ENCODE measurements at regions not wholly inside any gene's neighbourhood (a gene's known extent, or its start where the extent isn't known, plus 50 kb on each side); places are given as distances from the start of the nearest gene placed in this dataset.

- Histone ChIP-seq H3K4me3 (no peak overlapping the region), H3K27me3 (no peaks in the 10 kb centered on the region), H3K9me3 (peaks cover 0 to 16% (median 4%) of the 10 kb centered on the region in 4 donors), H3K27ac (no peak overlapping the region), H3K4me1 (no peaks in the 10 kb centered on the region), H3K36me3 (no peaks in the 10 kb centered on the region)
- intact Hi-C loops (cut with DNase I; ENCODE audit: low total_unique reads): no loop called here
- TF ChIP-seq EP300 (IDR thresholded peaks at IDR 0.05): no peak
- no peak for TF ChIP-seq POLR2A (IDR thresholded peaks at IDR 0.05)
- no peak for TF ChIP-seq CTCF (IDR thresholded peaks at IDR 0.05)
- no peak for TF ChIP-seq POLR2AphosphoS5 (IDR thresholded peaks at IDR 0.05)
- no peak for DNase-seq
These were observed 253.8 kb upstream of the COL8A1 start for GRCh38 chr3:99384596-99384995.

- Histone ChIP-seq H3K27ac (no peak overlapping the region), H3K4me3 (no peak overlapping the region), H3K36me3 (no peaks in the 10 kb centered on the region), H3K27me3 (no peaks in the 10 kb centered on the region), H3K4me1 (no peaks in the 10 kb centered on the region), H3K9me3 (peaks cover 0 to 24% (median 9%) of the 10 kb centered on the region in 4 donors)
- intact Hi-C loops (cut with DNase I; ENCODE audit: low total_unique reads): no loop called here
- no peak for DNase-seq
- TF ChIP-seq EP300 (IDR thresholded peaks at IDR 0.05): no peak
- no peak for TF ChIP-seq POLR2A (IDR thresholded peaks at IDR 0.05)
- no peak for TF ChIP-seq CTCF (IDR thresholded peaks at IDR 0.05)
- WGBS, 5 donors: 72 to 100% (median 81%) methylated on average over 2 to 3 of the region's 3 CpGs
These were observed 261.5 kb upstream of the COL8A1 start for GRCh38 chr3:99376926-99377325.

- WGBS, 5 donors: 79 to 91% (median 83%) methylated on average over 2 of the region's 2 CpGs
These were observed 264.6 kb upstream of the COL8A1 start for GRCh38 chr3:99373846-99374210.

GRCh38 chr3:99373088-99373845 lies 265.1 kb upstream of the COL8A1 start:
- no peak for TF ChIP-seq POLR2AphosphoS5 (IDR thresholded peaks at IDR 0.05)
- Histone ChIP-seq H3K4me3 (no peak overlapping the region), H3K36me3 (no peaks in the 10 kb centered on the region), H3K27me3 (no peaks in the 10 kb centered on the region), H3K27ac (no peak overlapping the region), H3K4me1 (no peaks in the 10 kb centered on the region), H3K9me3 (peaks cover 0 to 10% (median 4%) of the 10 kb centered on the region in 4 donors)
- intact Hi-C loops (cut with DNase I; ENCODE audit: low total_unique reads): no loop called here
- no peak for DNase-seq
- WGBS, 5 donors: 48 to 65% (median 55%) methylated on average over 4 of the region's 4 CpGs

More at GRCh38 chr3:99373846-99374210, 264.6 kb upstream of the COL8A1 start:
- intact Hi-C loops (cut with DNase I; ENCODE audit: low total_unique reads): no loop called here
- Histone ChIP-seq H3K27me3 (no peaks in the 10 kb centered on the region), H3K36me3 (no peaks in the 10 kb centered on the region), H3K9me3 (peaks cover 0 to 10% (median 4%) of the 10 kb centered on the region in 4 donors), H3K4me3 (no peak overlapping the region), H3K27ac (no peak overlapping the region), H3K4me1 (no peaks in the 10 kb centered on the region)
- TF ChIP-seq CTCF (IDR thresholded peaks at IDR 0.05): no peak
- TF ChIP-seq POLR2AphosphoS5 (IDR thresholded peaks at IDR 0.05): no peak
- no peak for TF ChIP-seq EP300 (IDR thresholded peaks at IDR 0.05)
- no peak for TF ChIP-seq POLR2A (IDR thresholded peaks at IDR 0.05)
- DNase-seq: no peak

- Histone ChIP-seq H3K27me3 (no peaks in the 10 kb centered on the region), H3K4me3 (no peak overlapping the region), H3K36me3 (no peaks in the 10 kb centered on the region), H3K4me1 (no peaks in the 10 kb centered on the region), H3K9me3 (no peaks in the 10 kb centered on the region), H3K27ac (no peak overlapping the region)
- WGBS, 5 donors: 61 to 83% (median 75%) methylated on average over 5 of the region's 5 CpGs
- DNase-seq: no peak
- intact Hi-C loops (cut with DNase I; ENCODE audit: low total_unique reads): no loop called here
- TF ChIP-seq EP300 (IDR thresholded peaks at IDR 0.05) (no peak), POLR2AphosphoS5 (IDR thresholded peaks at IDR 0.05) (no peak), POLR2A (IDR thresholded peaks at IDR 0.05) (no peak), CTCF (IDR thresholded peaks at IDR 0.05) (no peak)
These were observed 271.5 kb upstream of the COL8A1 start for GRCh38 chr3:99366663-99367429.

Measured in stomach (tissue), 8 donors.